GM18951 (cell line): ENCODE measurements at regions not wholly inside any gene's neighbourhood (a gene's known extent, or its start where the extent isn't known, plus 50 kb on each side); places are given as distances from the start of the nearest gene placed in this dataset.

Experiments used
- POLR2A ChIP-seq: IDR thresholded peaks from 4 replicates; pipeline ENCODE4 v1.6.1; 2011; ENCODE audit warnings: mild to moderate bottlenecking; ENCODE audit not compliant: insufficient read length, insufficient read depth; ENCODE audit errors: extremely low read depth
- in situ Hi-C: fragments of 300-500 bp; cut with MboI; formaldehyde crosslinking; loops from one replicate; pipeline ENCODE4 v1.12.0; 2022; ENCODE audit warnings: low sequenced_read_pairs, mixed read lengths, inconsistent platforms; ENCODE audit not compliant: unreplicated experiment

DNA sequence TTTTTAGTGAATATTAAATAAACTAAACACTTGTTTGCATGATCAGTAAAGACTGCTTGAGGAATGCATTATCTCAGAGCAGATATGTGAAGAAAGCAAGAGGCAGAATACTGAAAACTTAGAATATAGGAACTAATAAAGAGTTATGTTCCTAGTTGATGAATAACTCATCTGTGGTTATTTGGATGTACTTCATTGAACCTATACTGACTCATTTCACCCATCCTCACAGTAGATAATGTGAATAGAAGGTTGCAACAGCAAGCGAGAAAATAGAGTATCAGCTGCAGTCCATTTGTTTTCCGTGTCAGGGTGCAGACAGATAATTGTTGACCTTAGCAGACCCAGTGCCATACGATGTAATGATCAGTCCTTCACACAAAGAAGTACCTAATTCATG is 945.7 kb upstream of the LRRTM1 start:
- TF ChIP-seq POLR2A: no peak
- in situ Hi-C loops: no loop called here

DNA sequence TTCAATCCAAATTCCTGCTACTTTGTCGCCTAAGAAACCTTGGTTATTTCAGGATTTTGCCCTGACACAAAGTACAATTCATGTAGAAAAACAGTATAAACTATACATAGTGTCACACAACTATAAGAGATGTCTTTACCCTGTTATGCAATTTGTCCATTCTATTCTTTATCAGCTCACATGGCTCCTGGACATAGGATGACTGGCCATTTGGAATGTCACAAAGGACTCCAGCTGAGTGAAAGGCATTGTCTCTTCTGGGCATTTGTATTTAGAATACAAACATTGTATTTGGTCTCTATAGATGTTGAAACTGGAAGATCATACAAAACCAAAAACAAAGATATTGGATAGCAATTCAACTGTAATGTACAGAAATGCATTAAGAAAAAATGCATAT is 944.6 kb upstream of the LRRTM1 start:
- in situ Hi-C loops: no loop called here
- TF ChIP-seq POLR2A: no peak

DNA sequence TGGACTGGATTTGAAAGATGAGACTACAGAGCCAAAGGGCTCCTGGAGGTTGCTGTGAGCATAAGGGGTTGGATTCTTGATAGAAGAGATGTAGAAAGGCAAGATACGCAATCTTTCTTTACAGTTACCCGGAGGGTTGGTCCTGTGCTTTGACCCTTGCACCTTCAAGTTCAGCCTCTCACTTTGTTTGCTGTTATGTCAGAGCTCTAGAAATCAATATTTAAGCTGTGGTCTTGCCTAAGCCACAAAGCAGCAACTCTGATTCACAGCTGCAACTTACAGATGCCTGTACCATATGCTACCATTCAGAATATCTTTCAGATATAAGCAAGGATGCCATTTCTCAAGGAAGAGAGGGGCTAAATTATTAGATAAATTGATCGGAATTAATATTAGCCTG is 943.1 kb upstream of the LRRTM1 start:
- TF ChIP-seq POLR2A: no peak
- in situ Hi-C loops: no loop called here

DNA sequence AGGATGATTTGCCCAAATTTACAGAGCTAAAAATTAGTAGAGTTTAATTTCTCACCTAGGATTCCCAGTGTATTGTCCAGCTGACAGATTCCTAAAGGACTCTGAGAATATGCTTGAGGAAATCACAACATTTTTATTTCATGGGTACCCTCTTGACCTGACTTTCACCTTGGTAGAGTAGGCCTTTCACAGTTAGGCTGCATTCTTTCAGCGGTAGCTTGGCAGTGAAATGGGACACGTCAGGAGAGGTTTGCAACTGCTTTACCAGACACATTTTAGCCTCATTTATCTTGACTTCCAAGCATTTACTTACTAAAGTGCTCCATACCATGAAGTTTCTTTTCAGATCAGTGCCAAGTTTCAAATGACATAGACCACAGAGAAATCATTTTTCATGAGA is 937.9 kb upstream of the LRRTM1 start:
- no peak for TF ChIP-seq POLR2A
- in situ Hi-C loops: no loop called here

DNA sequence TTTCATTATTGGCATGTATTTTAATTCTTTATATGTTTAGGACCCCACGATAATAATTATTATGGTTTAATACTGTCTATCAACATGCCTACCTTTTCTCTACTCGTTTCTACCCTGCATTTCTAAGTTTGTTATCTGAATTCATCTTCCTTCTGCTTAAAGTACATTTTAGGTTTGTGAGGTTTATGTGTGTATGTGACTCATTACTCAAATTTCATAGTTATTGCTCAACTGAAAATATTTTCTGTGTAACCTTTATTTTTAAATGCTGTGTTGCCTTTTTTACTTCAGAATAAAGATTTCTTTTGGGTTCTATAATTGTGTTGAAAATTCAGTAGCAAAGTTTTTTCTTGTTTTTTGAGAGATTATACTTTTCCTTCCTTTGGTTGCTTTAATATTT is 933.9 kb upstream of the LRRTM1 start:
- in situ Hi-C loops: no loop called here
- no peak for TF ChIP-seq POLR2A

DNA sequence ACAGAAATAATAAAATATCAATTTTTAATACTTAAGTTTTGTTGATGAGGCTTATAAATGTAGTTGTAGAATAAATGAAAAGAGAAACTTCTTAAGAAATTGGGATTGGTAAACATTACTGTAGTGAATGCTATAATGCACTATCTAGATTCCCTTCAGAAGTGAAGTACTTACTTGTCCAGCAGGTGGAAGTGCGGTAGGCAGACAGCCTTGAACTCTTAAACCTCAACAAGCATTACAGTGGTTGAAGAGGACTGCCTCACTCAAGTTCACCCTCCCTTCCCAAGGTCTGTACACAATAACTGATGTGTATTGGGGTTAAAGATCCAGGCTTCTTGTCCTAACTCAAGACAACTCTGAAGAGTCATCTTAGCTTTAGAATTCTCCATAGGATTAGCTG is 931.0 kb upstream of the LRRTM1 start:
- no peak for TF ChIP-seq POLR2A
- in situ Hi-C loops: no loop called here

DNA sequence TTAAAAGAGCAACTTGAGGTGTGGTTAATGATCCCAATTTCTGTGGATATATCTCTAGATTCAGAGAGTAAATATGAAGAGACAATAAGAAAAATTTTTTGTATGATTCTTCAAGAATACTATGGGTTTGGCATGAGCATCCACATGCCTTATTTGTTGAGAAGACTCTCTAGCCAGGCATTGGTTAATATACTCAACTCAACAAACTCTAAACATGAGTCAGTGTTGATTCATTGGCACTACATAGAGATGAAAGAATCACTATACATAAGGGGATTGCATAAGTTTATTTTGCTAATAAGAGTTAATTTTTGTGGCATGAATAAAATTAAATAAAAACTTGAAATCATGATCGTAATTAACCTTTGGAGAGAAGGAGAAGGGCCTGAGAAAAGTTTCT is 930.2 kb upstream of the LRRTM1 start:
- TF ChIP-seq POLR2A: no peak
- in situ Hi-C loops: no loop called here

DNA sequence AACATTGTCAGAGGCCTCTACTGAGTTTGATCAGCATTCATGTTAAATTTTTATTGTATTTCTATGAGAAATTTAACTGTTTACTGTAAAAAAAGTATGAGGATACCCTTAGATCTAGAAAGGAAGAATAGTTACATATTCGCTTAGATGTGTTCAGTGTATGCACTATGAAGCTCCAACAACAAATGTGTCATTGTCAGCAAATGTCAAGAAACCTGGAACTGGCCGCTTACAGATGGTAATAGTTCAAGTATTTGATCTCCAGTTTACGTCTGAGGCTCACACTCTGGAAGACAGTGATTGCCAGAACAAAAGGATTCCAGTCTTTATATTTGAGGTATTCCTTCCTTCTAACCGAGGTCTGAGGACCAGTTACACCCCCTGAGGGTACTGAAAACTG is 921.2 kb upstream of the LRRTM1 start:
- in situ Hi-C loops: no loop called here
- TF ChIP-seq POLR2A: no peak

DNA sequence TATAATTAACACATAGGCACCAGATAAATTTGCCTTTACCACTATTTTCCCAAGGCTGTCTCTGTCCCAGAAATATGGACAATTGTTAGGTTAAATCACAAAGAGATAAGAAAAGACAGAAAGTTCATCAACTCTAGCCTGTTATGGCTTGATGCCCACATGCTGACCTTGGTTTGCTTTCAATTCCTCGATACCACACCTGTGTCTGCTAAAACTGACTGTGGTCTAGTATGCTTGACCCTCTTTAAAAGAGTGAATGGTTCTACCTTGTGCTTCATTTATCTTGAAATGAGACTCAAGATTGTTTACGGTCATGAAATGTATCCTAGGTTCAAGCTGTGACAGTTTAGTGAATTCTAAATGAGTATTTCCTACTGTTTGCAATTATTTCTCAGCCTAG is 909.0 kb upstream of the LRRTM1 start:
- TF ChIP-seq POLR2A: no peak

DNA sequence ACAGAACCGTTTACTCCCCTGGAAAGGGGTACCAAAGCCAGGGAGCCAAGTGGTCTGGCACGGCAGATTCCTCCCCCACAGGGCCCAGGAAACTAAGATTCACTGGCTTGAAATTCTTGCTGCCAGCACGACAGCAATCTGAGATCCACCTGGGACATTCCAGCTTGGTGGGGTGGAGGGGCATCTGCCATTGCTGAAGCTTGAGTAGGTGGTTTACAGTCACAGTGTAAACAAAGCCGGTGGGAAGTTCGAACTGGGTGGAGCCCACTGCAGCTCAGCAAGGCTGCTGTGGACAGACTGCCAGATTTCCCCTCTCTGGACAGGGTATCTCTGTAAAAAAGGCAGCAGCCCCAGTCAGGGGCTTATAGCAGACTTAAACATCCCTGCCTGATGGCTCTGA is 901.7 kb upstream of the LRRTM1 start:
- no peak for TF ChIP-seq POLR2A
- in situ Hi-C loops: no loop called here

More for the DNA sequence above, 909.0 kb upstream of the LRRTM1 start:
- in situ Hi-C loops: no loop called here

DNA sequence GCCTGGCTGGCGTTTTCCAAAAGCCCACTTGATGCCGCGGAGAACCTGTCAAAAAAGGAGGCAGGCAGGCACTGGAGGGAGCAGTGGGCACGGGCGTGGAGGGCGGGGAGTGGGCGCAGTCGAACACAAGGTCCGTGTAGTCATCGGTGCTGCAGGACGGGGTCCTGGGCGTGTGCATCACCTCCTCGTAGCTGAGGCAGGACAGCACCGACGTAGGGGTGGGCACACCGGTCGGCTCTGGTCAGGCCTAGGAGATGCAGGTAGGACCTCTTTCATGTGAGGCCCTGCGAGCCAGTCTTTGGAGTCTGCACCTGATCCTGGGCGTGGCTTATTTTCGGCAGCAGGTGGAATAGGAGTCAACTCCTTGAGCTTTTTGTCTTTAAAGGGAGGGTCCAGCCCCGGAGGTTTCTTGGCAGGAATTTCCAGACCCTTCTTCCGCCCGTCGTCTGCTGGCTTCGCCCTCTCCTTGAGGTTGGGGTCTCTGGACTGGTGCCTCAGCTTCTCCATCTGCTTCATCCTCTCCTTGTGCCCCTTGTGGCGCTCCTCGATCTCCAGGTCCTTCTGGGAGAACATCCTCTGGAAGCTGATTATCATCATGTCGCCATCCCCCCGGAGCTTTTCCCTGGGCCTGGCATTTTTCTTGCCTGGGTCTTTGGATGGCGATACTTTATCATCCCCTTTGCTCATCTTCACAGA is 892.5 kb upstream of the LRRTM1 start:
- in situ Hi-C loops: no loop called here

DNA sequence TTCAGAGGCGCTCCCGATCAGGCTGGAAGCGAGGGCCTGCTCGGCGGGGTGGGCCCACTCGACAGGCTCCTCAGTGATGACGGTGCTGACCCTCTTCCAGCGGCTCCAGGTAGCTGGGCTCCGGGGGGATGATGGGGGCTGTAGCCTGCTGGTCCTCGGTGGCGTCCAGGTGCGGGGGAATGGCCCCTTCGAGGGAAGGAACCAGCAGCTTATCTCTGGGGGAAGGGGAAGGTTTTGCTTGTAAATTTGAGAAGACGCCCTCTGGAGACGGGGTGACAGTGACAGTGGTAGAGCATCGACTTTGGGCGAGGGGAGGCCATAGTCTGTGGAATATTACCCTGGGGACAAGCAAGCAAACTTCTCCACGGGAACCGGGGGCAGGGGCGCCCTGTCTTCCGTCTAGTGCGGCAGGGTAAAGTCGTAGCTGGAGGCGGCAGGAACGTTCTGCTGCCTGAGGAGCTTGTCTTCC is 891.9 kb upstream of the LRRTM1 start:
- in situ Hi-C loops: no loop called here
- no peak for TF ChIP-seq POLR2A

More for the DNA sequence above, 892.5 kb upstream of the LRRTM1 start:
- no peak for TF ChIP-seq POLR2A

DNA sequence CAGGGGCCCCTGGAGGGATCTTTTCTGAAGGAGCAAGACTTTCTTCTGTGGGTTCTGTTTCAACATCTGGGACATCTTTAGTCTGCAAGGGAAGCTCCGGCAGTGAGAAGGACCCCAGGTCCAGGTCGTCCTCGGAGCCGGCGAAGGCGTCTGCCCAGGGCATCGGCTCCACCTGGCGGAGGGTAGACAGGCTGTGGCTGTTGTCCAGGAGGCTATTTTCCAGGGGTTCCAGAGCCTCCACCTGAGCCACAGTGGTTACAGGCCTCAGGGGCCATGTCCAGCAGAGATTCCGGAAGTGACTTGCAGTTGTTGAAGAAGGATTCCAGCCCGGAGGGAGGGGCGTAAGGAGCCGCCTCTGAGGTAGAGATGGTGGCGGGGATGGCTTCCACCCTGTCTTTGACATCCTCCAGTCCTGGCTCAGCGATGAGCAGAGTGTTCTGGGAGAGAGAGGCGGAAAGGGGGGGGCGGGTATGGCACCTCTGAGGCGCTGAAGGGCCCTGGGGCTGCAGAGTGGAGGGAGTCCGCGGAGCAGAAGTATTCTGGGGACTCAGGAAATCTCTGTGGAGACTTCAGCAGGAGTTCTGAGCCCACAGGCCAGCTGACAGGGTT is 891.3 kb upstream of the LRRTM1 start:
- TF ChIP-seq POLR2A: no peak
- in situ Hi-C loops: no loop called here

DNA sequence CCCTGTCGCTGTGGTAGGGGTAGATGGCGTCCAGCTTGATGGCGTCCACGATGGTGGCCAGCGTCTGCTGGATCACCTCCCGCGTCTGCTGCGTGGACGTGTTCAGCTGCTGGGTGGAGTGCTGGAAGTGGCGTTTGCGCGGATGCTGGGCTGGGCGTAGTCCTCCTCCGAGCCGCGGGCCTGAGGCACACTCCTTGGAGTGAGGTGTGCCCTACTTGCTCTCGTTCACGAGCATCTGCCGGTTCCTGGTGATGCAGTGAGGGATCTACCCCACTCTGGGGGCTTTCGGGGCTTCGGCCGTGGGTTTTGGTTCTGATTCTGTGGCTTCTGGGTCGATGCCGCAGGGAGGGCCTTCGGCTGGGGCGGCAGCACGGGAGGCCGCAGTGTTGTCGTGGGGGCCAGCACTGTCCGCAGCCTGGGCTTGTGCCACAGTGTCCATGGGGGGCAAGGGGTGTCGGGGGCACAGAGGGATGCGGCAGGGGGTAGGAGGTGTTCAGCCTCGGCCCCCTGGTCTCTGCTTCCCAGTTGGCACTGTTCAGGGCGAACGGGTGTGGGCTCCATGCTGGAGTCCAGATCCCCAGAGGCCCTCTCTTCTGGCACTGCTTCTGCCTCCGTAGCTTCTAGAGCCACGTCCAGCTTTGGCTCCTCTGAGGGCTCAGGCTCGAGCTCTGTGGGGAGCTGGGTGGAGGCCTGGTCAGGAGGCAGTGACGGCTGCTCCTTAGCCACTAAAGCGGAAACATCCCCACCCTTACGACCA is 890.6 kb upstream of the LRRTM1 start:
- in situ Hi-C loops: no loop called here
- no peak for TF ChIP-seq POLR2A
